Liver (tissue), 8 donors: ENCODE measurements at regions not wholly inside any gene's neighbourhood (a gene's known extent, or its start where the extent isn't known, plus 50 kb on each side); places are given as distances from the start of the nearest gene placed in this dataset.

ENCODE experiments used
- DNase-seq: peaks from one replicate; pipeline ENCODE4 v3.0.0-alpha.2; 2017; ENCODE audit warnings: low spot score
- H3K27ac ChIP-seq, 2 donors: one replicate each; pipeline ENCODE4 v1.7.0; 2013; ENCODE audit warnings: inconsistent platforms in 2 of 2, low read length in 2 of 2, control low read depth in 1 of 2, low read depth in 1 of 2, mild to moderate bottlenecking in 1 of 2
- H3K27me3 ChIP-seq, 4 donors: one replicate each; pipeline versions ENCODE4 v1.6.1 to v1.7.0; 2013; ENCODE audit warnings: low read length in 3 of 4, inconsistent platforms in 1 of 4, mild to moderate bottlenecking in 1 of 4, moderate library complexity in 1 of 4; ENCODE audit not compliant: control insufficient read depth in 4 of 4, insufficient read depth in 4 of 4
- H3K36me3 ChIP-seq, 4 donors: one replicate each; pipeline versions ENCODE4 v1.6.1 to v1.7.0; 2013; ENCODE audit warnings: low read length in 3 of 4, mild to moderate bottlenecking in 3 of 4, low read depth in 1 of 4, moderate library complexity in 1 of 4; ENCODE audit not compliant: control insufficient read depth in 4 of 4, insufficient read depth in 3 of 4
- H3K4me1 ChIP-seq, 4 donors: one replicate each; pipeline versions ENCODE4 v1.6.1 to v1.7.0; 2013; ENCODE audit warnings: low read length in 3 of 4, mild to moderate bottlenecking in 3 of 4, moderate library complexity in 1 of 4; ENCODE audit not compliant: control insufficient read depth in 4 of 4, insufficient read depth in 4 of 4
- H3K4me3 ChIP-seq, 3 donors: one replicate each; pipeline versions ENCODE4 v1.6.1 to v1.7.0; 2013; ENCODE audit warnings: low read length in 3 of 3, control low read depth in 1 of 3, low read depth in 1 of 3, mild to moderate bottlenecking in 1 of 3
- H3K9ac ChIP-seq, 2 donors: one replicate each; pipeline ENCODE4 v1.7.0; 2013; ENCODE audit warnings: low read length in 2 of 2, mild to moderate bottlenecking in 2 of 2, moderate library complexity in 2 of 2, control low read depth in 1 of 2, low read depth in 1 of 2
- H3K9me3 ChIP-seq, 4 donors: one replicate each; pipeline versions ENCODE4 v1.6.1 to v1.7.0; 2013; ENCODE audit warnings: low read length in 3 of 4; ENCODE audit not compliant: control insufficient read depth in 4 of 4
- CTCF ChIP-seq: fragments of 150-350 bp; IDR thresholded peaks from 2 replicates; pipeline ENCODE4 v1.5.1; 2017; ENCODE audit warnings: improper control_type of control experiment, low read depth, low read length; ENCODE audit not compliant: missing input control
- EGR1 ChIP-seq, 2 donors: IDR thresholded peaks; 2 replicates each; pipeline ENCODE4 v1.6.1; 2016 to 2018; ENCODE audit warnings: antibody characterized with exemption in 2 of 2, low read depth in 2 of 2
- FOXA1 ChIP-seq: IDR thresholded peaks from 2 replicates; pipeline ENCODE4 v1.6.1; 2016; ENCODE audit warnings: antibody characterized with exemption
- FOXA2 ChIP-seq: IDR thresholded peaks from 2 replicates; pipeline ENCODE4 v1.6.1; 2016; ENCODE audit warnings: antibody characterized with exemption
- GABPA ChIP-seq, 2 donors: IDR thresholded peaks in 1 of 2; conservative IDR thresholded peaks in 1 of 2; 2 replicates each; pipeline ENCODE4 v1.6.1; 2016; ENCODE audit warnings: antibody characterized with exemption in 2 of 2, mild to moderate bottlenecking in 1 of 2, moderate library complexity in 1 of 2
- HNF4G ChIP-seq: IDR thresholded peaks from 2 replicates; pipeline ENCODE4 v1.6.1; 2016; ENCODE audit warnings: antibody characterized with exemption
- JUND ChIP-seq, 2 donors: IDR thresholded peaks; 2 replicates each; pipeline ENCODE4 v1.6.1; 2016; ENCODE audit warnings: antibody characterized with exemption in 2 of 2
- MAX ChIP-seq: IDR thresholded peaks from 2 replicates; pipeline ENCODE4 v1.6.1; 2016; ENCODE audit warnings: antibody characterized with exemption
- RAD21 ChIP-seq, 2 donors: IDR thresholded peaks; 2 replicates each; pipeline ENCODE4 v1.6.1; 2016; ENCODE audit warnings: antibody characterized with exemption in 2 of 2, mild to moderate bottlenecking in 2 of 2
- REST ChIP-seq: IDR thresholded peaks from 2 replicates; pipeline ENCODE4 v1.6.1; 2016; ENCODE audit warnings: antibody characterized with exemption, mild to moderate bottlenecking
- RXRA ChIP-seq, 2 donors: IDR thresholded peaks; 2 replicates each; pipeline ENCODE4 v1.6.1; 2017 to 2018; ENCODE audit warnings: antibody characterized with exemption in 2 of 2, mild to moderate bottlenecking in 1 of 2
- SP1 ChIP-seq: IDR thresholded peaks from 2 replicates; pipeline ENCODE4 v1.6.1; 2018; ENCODE audit warnings: antibody characterized with exemption, mild to moderate bottlenecking
- TAF1 ChIP-seq: conservative IDR thresholded peaks from 2 replicates; pipeline ENCODE4 v1.6.1; 2016; ENCODE audit warnings: antibody characterized with exemption, mild to moderate bottlenecking
- YY1 ChIP-seq: IDR thresholded peaks from 2 replicates; pipeline ENCODE4 v1.6.1; 2016; ENCODE audit warnings: antibody characterized with exemption, mild to moderate bottlenecking
- WGBS: extraction: QIAGEN DNeasy Blood & Tissue Kit; methylation state at CpG from one replicate; pipeline ENCODE4 v1.1.7; 2013; 5-methylcytosine and 5-hydroxymethylcytosine counted together
- TF ChIP-seq, protein P1 (sequence below): IDR thresholded peaks from 2 replicates; pipeline ENCODE4 v1.6.1; 2016; ENCODE audit warnings: antibody characterized with exemption
- donor health status: healthy.
- donor health status: healthy.
- donor health status: healthy.
- donor health status: healthy.
- donor health status: healthy.

- no peak for TF ChIP-seq MAX
- TF ChIP-seq RXRA (IDR thresholded peaks at IDR 0.05), result no peak
- no peak for TF ChIP-seq RAD21 (IDR thresholded peaks at IDR 0.05)
- no peak for TF ChIP-seq FOXA2
- TF ChIP-seq SP1, result no peak
Measured at GRCh38 chr7:21191321-21192073, 236.4 kb upstream of the SP4 start (continued).

- H3K4me1 ChIP-seq, result no peaks in the 10 kb centered on the region
- H3K9ac ChIP-seq, result no peak overlapping the region
- WGBS, result 70% methylated on average over 2 of the region's 2 CpGs
- DNase-seq, result no peak
- no peaks in the 10 kb centered on the region for H3K36me3 ChIP-seq
- H3K27me3 ChIP-seq, result peaks cover 0 to 3% (median 0%) of the 10 kb centered on the region in 4 donors
- H3K4me3 ChIP-seq, result no peak overlapping the region
- TF ChIP-seq FOXA1 (no peak), RXRA (IDR thresholded peaks at IDR 0.05) (no peak), YY1 (no peak), REST (no peak), CTCF (no peak), EGR1 (IDR thresholded peaks at IDR 0.05; ENCODE audit: low read depth in 2 of 2) (no peak), HNF4G (no peak), FOXA2 (no peak), JUND (IDR thresholded peaks at IDR 0.05) (no peak), GABPA (IDR thresholded peaks at IDR 0.05 in 1 of 2, conservative IDR thresholded peaks at IDR 0.05 in 1 of 2) (no peak), TAF1 (no peak), SP1 (no peak), RAD21 (IDR thresholded peaks at IDR 0.05) (no peak)
- TF ChIP-seq, protein P1, sequence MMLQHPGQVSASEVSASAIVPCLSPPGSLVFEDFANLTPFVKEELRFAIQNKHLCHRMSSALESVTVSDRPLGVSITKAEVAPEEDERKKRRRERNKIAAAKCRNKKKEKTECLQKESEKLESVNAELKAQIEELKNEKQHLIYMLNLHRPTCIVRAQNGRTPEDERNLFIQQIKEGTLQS, result no peak
- H3K27ac ChIP-seq, result no peak overlapping the region
- H3K9me3 ChIP-seq, result no peaks in the 10 kb centered on the region
Measured at GRCh38 chr7:21192657-21193056, 235.2 kb upstream of the SP4 start.

- 89% methylated on average over 2 of the region's 2 CpGs for WGBS
- DNase-seq, result no peak
- peaks cover 0 to 3% (median 0%) of the 10 kb centered on the region in 4 donors for H3K27me3 ChIP-seq
- H3K9ac ChIP-seq, result no peak overlapping the region
- H3K4me3 ChIP-seq, result no peak overlapping the region
- no peaks in the 10 kb centered on the region for H3K4me1 ChIP-seq
- H3K27ac ChIP-seq, result no peak overlapping the region
- H3K9me3 ChIP-seq, result no peaks in the 10 kb centered on the region
- H3K36me3 ChIP-seq, result no peaks in the 10 kb centered on the region
- no peak for TF ChIP-seq SP1
- TF ChIP-seq EGR1 (IDR thresholded peaks at IDR 0.05; ENCODE audit: low read depth in 2 of 2), result no peak
- no peak for TF ChIP-seq RAD21 (IDR thresholded peaks at IDR 0.05)
- TF ChIP-seq FOXA1, result no peak
- TF ChIP-seq, protein P1, result no peak
- TF ChIP-seq RXRA (IDR thresholded peaks at IDR 0.05), result no peak
- no peak for TF ChIP-seq JUND (IDR thresholded peaks at IDR 0.05)
- no peak for TF ChIP-seq YY1
Measured at GRCh38 chr7:21193895-21194294, 234.0 kb upstream of the SP4 start.
